ENCODE measurements at regions not wholly inside any gene's neighbourhood (a gene's known extent, or its start where the extent isn't known, plus 50 kb on each side); places are given as distances from the start of the nearest gene placed in this dataset.

DNA sequence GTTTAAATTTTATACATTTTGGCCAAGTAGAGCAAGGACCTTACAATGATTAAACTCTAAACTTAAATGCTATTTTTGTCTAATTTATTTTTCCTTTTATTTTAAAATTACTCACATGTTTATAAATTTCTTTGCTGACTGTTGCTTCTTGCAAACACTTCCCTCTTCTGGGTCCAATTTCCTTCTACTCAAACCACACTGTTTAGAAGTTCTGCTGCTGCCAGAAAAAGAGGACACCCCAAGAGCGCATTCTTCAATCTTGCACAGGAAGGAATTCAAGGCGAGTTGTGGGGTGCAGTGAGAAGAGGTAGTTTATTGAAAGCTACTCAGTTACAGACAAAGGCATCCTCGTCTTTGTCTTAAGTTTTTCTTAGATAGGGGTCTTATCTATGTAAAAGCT, 88.5 kb upstream of the NEK7 start:
- TF ChIP-seq, protein P1, sequence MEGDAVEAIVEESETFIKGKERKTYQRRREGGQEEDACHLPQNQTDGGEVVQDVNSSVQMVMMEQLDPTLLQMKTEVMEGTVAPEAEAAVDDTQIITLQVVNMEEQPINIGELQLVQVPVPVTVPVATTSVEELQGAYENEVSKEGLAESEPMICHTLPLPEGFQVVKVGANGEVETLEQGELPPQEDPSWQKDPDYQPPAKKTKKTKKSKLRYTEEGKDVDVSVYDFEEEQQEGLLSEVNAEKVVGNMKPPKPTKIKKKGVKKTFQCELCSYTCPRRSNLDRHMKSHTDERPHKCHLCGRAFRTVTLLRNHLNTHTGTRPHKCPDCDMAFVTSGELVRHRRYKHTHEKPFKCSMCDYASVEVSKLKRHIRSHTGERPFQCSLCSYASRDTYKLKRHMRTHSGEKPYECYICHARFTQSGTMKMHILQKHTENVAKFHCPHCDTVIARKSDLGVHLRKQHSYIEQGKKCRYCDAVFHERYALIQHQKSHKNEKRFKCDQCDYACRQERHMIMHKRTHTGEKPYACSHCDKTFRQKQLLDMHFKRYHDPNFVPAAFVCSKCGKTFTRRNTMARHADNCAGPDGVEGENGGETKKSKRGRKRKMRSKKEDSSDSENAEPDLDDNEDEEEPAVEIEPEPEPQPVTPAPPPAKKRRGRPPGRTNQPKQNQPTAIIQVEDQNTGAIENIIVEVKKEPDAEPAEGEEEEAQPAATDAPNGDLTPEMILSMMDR (IDR thresholded peaks at IDR 0.05; ENCODE audit: low read depth, low read length): no peak
- TF ChIP-seq EZH2phosphoT487 (IDR thresholded peaks at IDR 0.05; ENCODE audit: low read depth): no peak
